Activated CD4-positive, alpha-beta T cell treated with anti-CD3 and anti-CD28 coated beads, Interleukin-2, amount 10 ng/mL, durations not matched to agents 7 days and 5 days (primary cell): ENCODE measurements at regions not wholly inside any gene's neighbourhood (a gene's known extent, or its start where the extent isn't known, plus 50 kb on each side); places are given as distances from the start of the nearest gene placed in this dataset.

Source experiments
- CTCF ChIA-PET: fragments of 350-600 bp; sonication (Branson Sonifier 250); formaldehyde crosslinking; loops from one replicate; lab custom pipeline; 2021; ENCODE audit warnings: antibody characterized with exemption; lab: Charles Lee
- POLR2A ChIA-PET: fragments of 350-600 bp; sonication (Branson Sonifier 250); formaldehyde crosslinking; loops from one replicate; lab custom pipeline; 2021; ENCODE audit warnings: antibody characterized with exemption; lab: Charles Lee
- DNase-seq: peaks from one replicate; pipeline ENCODE4 v3.0.0-alpha.2; 2020
- H3K27ac Mint-ChIP-seq: one replicate; pipeline ENCODE4 v1.8.0; 2021; ENCODE audit warnings: mild to moderate bottlenecking, moderate library complexity, mixed read lengths
- H3K27me3 Mint-ChIP-seq: one replicate; pipeline ENCODE4 v1.8.0; 2021; ENCODE audit warnings: mixed read lengths
- H3K36me3 Mint-ChIP-seq: one replicate; pipeline ENCODE4 v1.8.0; 2021; ENCODE audit warnings: low read depth, mixed read lengths
- H3K4me1 Mint-ChIP-seq: one replicate; pipeline ENCODE4 v1.8.0; 2021; ENCODE audit warnings: mixed read lengths
- H3K4me3 Mint-ChIP-seq: one replicate; pipeline ENCODE4 v1.8.0; 2021; ENCODE audit warnings: mild to moderate bottlenecking, moderate library complexity, mixed read lengths
- H3K9me3 Mint-ChIP-seq: one replicate; pipeline ENCODE4 v1.8.0; 2021; ENCODE audit warnings: mixed read lengths

DNA sequence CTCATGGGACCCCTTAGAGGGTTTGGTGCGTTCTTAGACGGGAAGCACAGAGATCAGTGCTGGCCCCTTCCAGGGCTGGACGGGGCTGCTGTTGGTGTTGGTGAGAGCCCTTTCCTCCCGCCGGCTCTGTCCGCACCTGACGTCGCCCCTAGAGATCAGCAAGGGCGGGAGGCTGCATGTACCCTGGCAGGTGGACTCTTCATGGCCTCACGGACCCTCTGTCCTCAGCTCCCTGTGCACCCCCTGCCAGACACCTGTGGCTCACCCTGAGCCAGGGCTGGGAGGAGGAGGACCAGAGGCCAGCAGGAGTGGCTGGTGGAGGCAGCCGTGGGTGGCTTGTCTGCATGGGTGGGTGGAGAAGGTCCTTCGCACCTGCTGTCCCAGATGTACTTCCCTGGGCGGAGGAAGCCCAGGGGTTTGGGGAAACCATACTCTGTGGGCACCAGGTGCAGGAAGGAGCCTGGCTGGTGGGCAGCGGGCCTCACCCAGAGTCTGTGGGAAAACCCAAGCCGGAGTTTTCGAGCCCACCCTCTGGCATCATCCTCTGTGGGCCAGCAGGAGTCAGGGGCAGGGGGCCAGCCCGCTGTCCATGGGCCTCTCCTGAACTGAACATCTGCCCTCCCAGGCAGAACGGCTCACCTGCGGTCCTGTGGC, 348.6 kb downstream of the SEC14L1 start:
- no peaks in the 10 kb centered on the region for H3K27me3 Mint-ChIP-seq
- no peak for DNase-seq
- no peaks in the 10 kb centered on the region for H3K9me3 Mint-ChIP-seq
- no peak overlapping the region for H3K27ac Mint-ChIP-seq
- peaks cover 42% of the 10 kb centered on the region for H3K36me3 Mint-ChIP-seq
- H3K4me1 Mint-ChIP-seq, result peaks cover 27% of the 10 kb centered on the region
- no peak overlapping the region for H3K4me3 Mint-ChIP-seq
- ChIA-PET CTCF (interaction anchor here (1.1 to 1.9 kb wide), 2 partner anchors 60 to 165 kb away, joined by 3 to 6 read pairs; no protein-coding TSS in a partner anchor), POLR2A (no interaction called here)

DNA sequence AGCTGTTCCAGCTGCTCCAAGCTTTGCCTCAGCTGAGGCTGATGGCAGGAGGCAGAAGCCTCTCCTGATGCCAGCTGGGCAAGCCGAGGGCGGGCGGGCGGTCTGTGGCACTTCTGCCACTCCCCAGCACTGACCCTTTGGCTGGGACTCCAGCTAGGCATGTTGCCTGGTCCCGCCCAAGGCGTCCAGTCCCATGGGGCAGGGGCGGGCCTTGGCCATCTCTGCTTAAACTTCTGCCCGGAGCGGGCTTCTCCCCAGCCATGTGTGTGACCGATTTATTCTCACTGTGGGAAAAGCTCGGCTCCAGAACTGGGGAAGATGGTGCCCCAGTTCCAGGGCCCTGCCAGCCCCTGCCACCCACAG, 349.1 kb downstream of the SEC14L1 start:
- no peaks in the 10 kb centered on the region for H3K9me3 Mint-ChIP-seq
- H3K4me3 Mint-ChIP-seq, result no peak overlapping the region
- H3K36me3 Mint-ChIP-seq, result peaks cover 43% of the 10 kb centered on the region
- POLR2A ChIA-PET, result no interaction called here
- peaks cover 32% of the 10 kb centered on the region for H3K4me1 Mint-ChIP-seq
- CTCF ChIA-PET, result interaction anchor here (1.1 to 1.9 kb wide), 2 partner anchors 60 to 165 kb away, joined by 3 to 6 read pairs; no protein-coding TSS in a partner anchor
- DNase-seq, result no peak
- no peak overlapping the region for H3K27ac Mint-ChIP-seq
- no peaks in the 10 kb centered on the region for H3K27me3 Mint-ChIP-seq

DNA sequence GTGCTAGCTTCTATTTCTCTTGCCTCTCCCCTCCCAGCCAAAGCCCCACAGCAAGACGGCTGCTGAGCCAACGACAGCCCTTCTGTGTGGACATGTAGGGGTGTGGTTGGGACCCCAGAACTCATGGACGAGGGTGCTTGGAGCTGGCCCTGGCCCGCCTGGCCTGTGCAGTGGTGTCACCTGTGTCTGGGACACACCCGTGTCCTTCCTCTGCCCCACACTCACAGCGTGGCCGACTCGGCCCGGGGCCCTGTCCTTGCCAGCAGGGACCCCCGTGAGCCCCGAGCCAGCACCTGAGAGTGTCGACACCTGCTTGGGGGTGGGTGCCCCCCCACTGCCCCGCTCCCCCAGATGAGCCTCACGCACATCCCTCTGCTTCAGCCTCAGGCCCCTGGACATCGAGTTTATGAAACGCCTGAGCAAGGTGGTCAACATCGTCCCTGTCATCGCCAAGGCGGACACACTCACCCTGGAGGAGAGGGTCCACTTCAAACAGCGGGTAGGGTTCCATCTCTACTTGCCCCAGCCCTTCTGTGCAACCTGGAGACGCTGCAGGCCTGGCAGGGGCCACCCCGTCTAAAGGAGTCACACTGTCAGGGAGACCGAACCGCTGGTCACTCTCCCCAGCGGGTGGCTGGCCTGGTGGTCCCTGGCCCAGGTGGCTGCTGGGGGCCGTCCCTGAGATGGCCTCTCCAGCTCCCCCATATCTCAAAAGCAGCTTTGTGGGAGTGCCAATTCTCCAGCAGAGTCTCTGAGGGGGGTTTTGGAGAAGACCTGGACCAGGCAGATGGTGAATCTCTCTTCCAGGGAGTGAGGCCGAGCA, 349.8 kb downstream of the SEC14L1 start:
- POLR2A ChIA-PET, result interaction anchor here (0.6 kb wide), 1 partner anchor 129 kb away, joined by 4 read pairs; no protein-coding TSS in a partner anchor
- Mint-ChIP-seq H3K4me3 (no peak overlapping the region), H3K27ac (no peak overlapping the region), H3K9me3 (no peaks in the 10 kb centered on the region), H3K36me3 (peaks cover 49% of the 10 kb centered on the region), H3K27me3 (no peaks in the 10 kb centered on the region), H3K4me1 (peaks cover 38% of the 10 kb centered on the region)
- CTCF ChIA-PET, result interaction anchor here (0.5 to 1.9 kb wide), 4 partner anchors 61 to 177 kb away, joined by 3 to 6 read pairs (median 4); no protein-coding TSS in a partner anchor
- DNase-seq, result no peak

DNA sequence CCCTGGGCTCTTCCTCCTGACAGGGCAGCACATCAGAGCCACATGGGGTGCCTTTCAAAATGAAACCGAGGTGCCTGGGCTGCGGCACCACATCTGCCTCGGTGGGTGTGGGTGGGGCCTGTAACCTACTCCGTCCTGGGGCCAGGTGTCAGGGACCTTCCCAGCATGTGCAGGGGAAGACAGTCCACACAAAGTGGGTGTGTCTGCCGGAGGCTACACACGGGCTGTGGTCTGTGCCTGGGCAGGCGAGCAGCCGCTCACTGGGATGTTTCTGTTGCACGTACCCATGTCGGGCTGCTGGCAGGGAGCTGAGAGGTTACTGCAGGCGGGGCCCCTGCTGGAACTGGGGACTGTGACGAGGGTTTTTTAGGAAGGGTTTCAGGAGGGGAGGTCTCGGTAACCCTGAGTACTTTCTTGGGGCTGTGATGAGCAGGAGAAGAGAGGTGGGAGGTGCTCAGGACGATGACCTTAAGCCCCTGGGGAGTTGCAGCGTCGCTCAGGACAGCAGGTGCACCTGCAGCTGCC, 351.2 kb downstream of the SEC14L1 start:
- Mint-ChIP-seq H3K4me3 (no peak overlapping the region), H3K27ac (peak overlapping the region; percentile 21), H3K27me3 (no peaks in the 10 kb centered on the region), H3K36me3 (peaks cover 47% of the 10 kb centered on the region), H3K4me1 (peaks cover 30% of the 10 kb centered on the region), H3K9me3 (no peaks in the 10 kb centered on the region)
- POLR2A ChIA-PET, result no interaction called here
- no peak for DNase-seq
- CTCF ChIA-PET, result interaction anchor here (1.6 kb wide), 1 partner anchor 63 kb away, joined by 3 read pairs; no protein-coding TSS in a partner anchor

DNA sequence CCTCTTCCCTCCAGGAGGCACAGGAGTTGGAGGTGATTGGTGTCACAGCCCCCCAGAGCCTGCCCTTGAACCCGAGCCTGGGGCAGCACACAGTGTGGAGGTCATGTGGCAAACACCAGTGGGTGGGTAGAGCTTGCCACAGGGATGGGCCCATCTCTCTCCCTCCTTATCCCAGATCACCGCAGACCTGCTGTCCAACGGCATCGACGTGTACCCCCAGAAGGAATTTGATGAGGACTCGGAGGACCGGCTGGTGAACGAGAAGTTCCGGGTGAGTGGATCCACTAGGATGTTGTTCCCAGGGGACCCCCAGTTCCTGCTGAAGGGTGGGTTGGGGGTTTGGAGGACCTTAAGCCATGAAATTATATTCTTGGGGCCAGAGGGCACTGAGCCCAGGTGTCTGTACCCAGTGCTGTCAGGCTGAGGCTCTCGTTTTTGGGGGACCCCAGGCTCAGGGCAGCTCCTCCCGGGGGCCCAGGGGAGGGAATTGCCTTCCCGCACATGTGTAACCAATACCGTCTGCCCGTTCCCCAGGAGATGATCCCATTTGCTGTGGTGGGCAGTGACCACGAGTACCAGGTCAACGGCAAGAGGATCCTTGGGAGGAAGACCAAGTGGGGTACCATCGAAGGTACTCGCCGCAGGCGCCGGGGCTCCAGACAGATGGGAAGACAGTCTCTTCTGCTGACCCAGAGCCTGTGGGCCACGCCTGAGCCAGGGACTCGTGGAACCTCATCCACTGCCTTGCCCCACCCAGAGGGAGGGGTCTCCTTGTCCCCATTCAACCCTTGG, 351.9 kb downstream of the SEC14L1 start:
- Mint-ChIP-seq H3K36me3 (peaks cover 45% of the 10 kb centered on the region), H3K4me3 (no peak overlapping the region), H3K9me3 (no peaks in the 10 kb centered on the region), H3K4me1 (peaks cover 30% of the 10 kb centered on the region), H3K27ac (peak overlapping the region; percentile 57), H3K27me3 (no peaks in the 10 kb centered on the region)
- POLR2A ChIA-PET, result no interaction called here
- CTCF ChIA-PET, result interaction anchor here (0.6 to 1.6 kb wide), 3 partner anchors 32 to 272 kb away, joined by 3 to 5 read pairs (median 4); no protein-coding TSS in a partner anchor
- DNase-seq, result no peak

DNA sequence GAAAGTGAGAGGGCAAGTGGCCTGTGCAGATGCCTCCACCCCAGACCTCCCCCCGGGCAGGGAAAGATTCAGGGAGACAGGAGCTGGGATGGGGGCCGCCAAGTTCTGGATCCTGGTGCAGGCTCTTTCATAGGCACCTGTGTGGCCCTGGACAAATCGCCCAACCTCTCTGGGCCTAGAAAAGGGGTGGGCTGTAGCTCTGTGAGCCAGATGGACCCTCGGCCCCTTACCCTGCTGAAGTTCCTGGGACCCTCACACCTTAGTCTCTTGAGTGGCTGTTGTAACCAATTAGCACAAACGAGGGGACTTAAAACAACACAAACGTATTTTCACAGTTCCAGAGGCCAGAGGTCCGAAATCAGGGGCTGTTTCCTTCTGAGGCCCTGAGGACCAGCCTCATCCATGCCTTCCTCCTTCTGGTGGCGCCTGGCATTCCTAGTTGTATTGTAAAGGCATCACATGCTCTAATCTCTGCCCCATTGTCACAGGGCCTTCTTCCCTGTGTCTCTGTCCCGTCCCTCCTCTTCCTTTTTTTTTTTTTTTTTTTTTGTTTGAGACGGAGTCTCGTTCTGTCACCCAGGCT, 352.6 kb downstream of the SEC14L1 start:
- DNase-seq, result no peak
- H3K27ac Mint-ChIP-seq, result peak overlapping the region; percentile 57
- no peaks in the 10 kb centered on the region for H3K27me3 Mint-ChIP-seq
- CTCF ChIA-PET, result interaction anchor here (0.6 to 2.4 kb wide), 6 partner anchors 33 to 273 kb away, joined by 3 to 17 read pairs (median 4); no protein-coding TSS in a partner anchor
- peaks cover 30% of the 10 kb centered on the region for H3K4me1 Mint-ChIP-seq
- no peaks in the 10 kb centered on the region for H3K9me3 Mint-ChIP-seq
- no peak overlapping the region for H3K4me3 Mint-ChIP-seq
- POLR2A ChIA-PET, result no interaction called here
- peaks cover 40% of the 10 kb centered on the region for H3K36me3 Mint-ChIP-seq

DNA sequence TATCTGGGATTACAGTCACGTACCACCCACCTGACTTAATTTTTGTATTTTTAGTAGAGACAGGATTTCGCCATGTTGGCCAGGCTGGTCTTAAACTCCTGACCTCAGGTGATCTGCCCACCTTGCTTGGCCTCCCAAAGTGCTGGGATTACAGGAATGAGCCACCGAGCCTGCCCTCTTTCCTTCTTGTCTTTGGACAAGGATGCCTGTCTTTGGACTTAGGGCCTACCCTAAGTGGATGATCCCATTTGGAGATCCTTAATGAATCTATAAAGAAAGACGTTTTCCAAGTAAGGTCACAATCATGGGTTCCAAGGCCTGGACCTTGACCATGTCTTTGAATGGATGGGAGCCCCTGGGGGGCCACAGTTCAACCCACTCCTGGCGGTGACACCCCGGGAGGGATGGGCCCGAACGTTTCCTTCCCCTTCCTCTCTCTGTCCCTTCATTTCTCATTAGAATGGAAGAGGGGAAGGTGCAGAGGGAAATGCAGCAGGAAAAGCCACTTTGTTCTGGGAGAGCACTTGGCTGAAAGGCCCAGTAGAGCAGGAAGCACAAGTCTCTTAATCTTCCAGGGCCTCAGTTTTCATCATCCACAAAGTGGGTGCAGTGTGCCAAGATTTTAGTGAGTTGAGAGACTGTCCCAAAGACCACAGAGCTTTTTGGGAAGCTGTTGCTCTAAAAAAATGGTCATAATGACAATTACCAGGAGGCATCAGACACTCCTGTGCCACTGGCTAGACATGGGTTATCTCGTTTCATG, 353.3 kb downstream of the SEC14L1 start:
- Mint-ChIP-seq H3K4me1 (peaks cover 30% of the 10 kb centered on the region), H3K9me3 (no peaks in the 10 kb centered on the region), H3K4me3 (no peak overlapping the region), H3K27me3 (no peaks in the 10 kb centered on the region), H3K36me3 (peaks cover 35% of the 10 kb centered on the region), H3K27ac (peak overlapping the region; percentile 57)
- ChIA-PET POLR2A (no interaction called here), CTCF (interaction anchor here (0.6 to 3.4 kb wide), 24 partner anchors 10 to 251 kb away, joined by 3 to 22 read pairs (median 4); no protein-coding TSS in a partner anchor)
- no peak for DNase-seq

DNA sequence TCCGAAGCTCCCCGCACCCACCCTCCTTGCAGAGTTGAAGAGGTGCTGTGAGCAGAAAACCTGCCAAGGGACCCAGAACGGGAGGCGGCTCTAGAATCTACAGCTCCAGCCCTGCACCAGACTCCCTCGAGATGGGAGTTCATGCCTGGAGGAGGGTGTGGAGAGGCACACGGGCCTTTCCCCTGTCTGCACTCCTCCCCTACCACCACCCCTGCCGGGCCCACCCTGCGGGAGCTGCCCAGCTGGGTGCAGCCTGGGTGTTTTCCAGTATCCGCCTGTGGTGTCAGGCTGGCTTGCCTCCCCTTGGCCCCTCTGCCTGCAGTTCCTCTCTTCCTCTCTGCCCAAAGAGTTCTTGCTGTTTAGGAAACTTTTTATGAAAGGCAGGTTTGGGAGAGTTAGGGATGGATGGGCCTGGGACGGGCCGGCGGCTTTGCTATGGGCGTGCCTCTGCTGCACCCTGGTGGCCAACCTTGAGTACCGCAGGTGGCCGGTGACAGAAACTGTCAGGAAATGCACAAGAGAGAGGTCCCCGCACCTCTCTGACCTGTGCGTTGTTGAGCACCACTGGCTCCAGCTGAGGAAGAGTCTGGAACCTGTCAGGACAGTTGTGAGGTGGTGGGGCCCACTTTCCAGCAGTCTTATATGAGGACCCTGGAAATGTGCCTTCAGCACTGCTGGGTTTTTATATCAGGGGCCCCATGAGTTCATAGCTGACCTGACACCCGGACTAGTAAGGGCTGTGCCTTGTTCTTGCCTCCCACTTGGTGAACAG, 354.1 kb downstream of the SEC14L1 start:
- ChIA-PET POLR2A (interaction anchor here (0.5 kb wide), 1 partner anchor 20 kb away, joined by 5 read pairs; no protein-coding TSS in a partner anchor), CTCF (interaction anchor here (0.6 to 3.4 kb wide), 28 partner anchors 9 to 208 kb away, joined by 3 to 22 read pairs (median 4); no protein-coding TSS in a partner anchor)
- H3K4me1 Mint-ChIP-seq, result peaks cover 30% of the 10 kb centered on the region
- H3K36me3 Mint-ChIP-seq, result peaks cover 41% of the 10 kb centered on the region
- H3K27me3 Mint-ChIP-seq, result no peaks in the 10 kb centered on the region
- H3K4me3 Mint-ChIP-seq, result no peak overlapping the region
- no peaks in the 10 kb centered on the region for H3K9me3 Mint-ChIP-seq
- peak; percentile 74 for DNase-seq
- H3K27ac Mint-ChIP-seq, result peak overlapping the region; percentile 72

DNA sequence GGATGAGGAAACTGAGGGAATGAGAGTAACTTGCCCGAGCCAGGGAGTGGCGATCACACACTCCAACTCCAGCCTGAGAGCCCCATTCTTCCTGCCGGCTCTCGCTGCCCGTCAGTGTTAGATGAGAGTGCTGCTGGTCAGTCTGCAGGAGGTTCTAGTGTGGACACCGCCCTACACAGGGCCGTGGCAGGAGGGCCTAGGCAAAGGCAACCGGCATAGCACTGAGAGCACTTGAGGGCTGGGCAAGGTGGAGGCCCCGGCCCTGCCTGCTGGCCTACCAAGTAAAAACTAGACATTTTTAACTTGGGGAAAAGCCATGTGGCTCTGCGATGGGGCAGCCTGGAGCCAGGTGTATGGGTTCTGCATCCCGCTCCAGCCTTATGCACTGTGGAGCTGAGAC, 354.8 kb downstream of the SEC14L1 start:
- Mint-ChIP-seq H3K27me3 (no peaks in the 10 kb centered on the region), H3K9me3 (no peaks in the 10 kb centered on the region), H3K27ac (no peak overlapping the region), H3K4me1 (peaks cover 32% of the 10 kb centered on the region), H3K36me3 (peaks cover 42% of the 10 kb centered on the region), H3K4me3 (no peak overlapping the region)
- ChIA-PET POLR2A (interaction anchor here (0.5 kb wide), 1 partner anchor 21 kb away, joined by 5 read pairs; no protein-coding TSS in a partner anchor), CTCF (interaction anchor here (0.6 to 3.4 kb wide), 20 partner anchors 9 to 172 kb away, joined by 3 to 22 read pairs (median 5); no protein-coding TSS in a partner anchor)
- no peak for DNase-seq

DNA sequence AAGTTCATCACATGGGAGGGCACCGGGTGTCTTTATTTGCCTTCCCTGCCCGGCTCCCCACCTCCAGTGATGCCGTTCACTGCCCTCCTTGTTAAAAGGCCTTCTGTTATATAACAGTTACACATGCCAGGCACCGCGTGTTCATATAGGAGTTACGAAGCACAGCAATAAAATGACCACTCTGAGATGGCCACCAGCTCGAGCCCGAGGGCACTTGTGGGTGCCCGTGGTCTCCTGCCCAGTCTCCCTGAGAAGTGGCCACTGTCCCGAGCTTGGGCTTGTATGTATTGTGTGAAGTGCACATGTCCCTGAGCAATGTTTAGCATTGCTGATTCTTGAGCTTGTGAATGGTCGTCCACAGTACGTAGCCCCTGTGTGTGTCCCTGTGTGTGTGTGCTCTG, 355.6 kb downstream of the SEC14L1 start:
- peaks cover 33% of the 10 kb centered on the region for H3K4me1 Mint-ChIP-seq
- POLR2A ChIA-PET, result no interaction called here
- H3K9me3 Mint-ChIP-seq, result no peaks in the 10 kb centered on the region
- peaks cover 46% of the 10 kb centered on the region for H3K36me3 Mint-ChIP-seq
- H3K4me3 Mint-ChIP-seq, result no peak overlapping the region
- H3K27ac Mint-ChIP-seq, result no peak overlapping the region
- DNase-seq, result no peak
- H3K27me3 Mint-ChIP-seq, result no peaks in the 10 kb centered on the region
- CTCF ChIA-PET, result interaction anchor here (1.7 to 3.4 kb wide), 4 partner anchors 10 to 172 kb away, joined by 5 to 15 read pairs (median 11); no protein-coding TSS in a partner anchor
